CD4-positive, alpha-beta T cell treated with Interleukin-12 subunit alpha and Interleukin-12 subunit beta, for 1 hour (primary cell): ENCODE measurements at regions not wholly inside any gene's neighbourhood (a gene's known extent, or its start where the extent isn't known, plus 50 kb on each side); places are given as distances from the start of the nearest gene placed in this dataset.

Source experiments
- DNase-seq: peaks from one replicate; pipeline ENCODE4 v3.0.0-alpha.2; 2020

DNA sequence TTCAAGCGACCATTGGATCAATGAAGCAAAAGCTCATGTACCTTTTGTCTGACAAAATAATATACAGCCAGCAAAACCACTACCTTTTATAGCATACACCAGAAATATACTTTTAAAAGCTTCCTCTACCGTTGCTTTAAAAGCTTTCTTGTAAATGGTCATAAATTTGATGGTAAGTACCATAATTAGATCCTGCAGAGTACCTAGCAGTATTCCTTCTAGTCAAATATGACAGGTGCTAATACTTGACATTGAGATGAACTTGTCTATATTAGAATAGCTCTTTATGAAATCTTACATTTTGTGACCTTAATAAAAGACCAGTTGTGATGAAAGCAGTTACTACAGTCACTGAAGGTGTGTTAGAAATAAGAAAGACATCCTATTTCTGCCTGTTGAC, 340.5 kb upstream of the ANO3 start:
- no peak for DNase-seq

- no peak for DNase-seq
These were observed 339.6 kb upstream of the ANO3 start for GRCh38 chr11:25992294-25992693.

DNA sequence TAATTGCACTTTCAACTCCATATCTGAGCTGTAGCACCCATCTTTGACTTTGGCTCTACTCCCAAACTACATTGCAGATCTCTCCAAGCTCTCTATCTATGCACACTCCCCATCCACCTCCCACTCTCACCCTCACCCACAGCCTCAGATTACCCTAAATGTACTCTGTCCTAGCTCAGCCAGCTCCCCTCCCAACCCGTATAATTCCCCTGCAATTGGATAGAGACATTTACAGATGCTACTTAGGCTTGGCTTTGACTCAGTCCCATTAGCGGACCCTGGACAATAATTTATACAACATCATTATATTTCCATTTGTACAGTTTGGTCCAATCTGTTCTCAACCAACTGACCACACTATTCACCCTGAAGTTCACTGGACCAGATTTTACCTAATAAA, 338.9 kb upstream of the ANO3 start:
- no peak for DNase-seq

GRCh38 chr11:26011474-26011873, 320.5 kb upstream of the ANO3 start:
- no peak for DNase-seq

- no peak for DNase-seq
These were observed 317.3 kb upstream of the ANO3 start for GRCh38 chr11:26014456-26015115.

- DNase-seq: no peak
These were observed 314.5 kb upstream of the ANO3 start for GRCh38 chr11:26017322-26017860.

DNA sequence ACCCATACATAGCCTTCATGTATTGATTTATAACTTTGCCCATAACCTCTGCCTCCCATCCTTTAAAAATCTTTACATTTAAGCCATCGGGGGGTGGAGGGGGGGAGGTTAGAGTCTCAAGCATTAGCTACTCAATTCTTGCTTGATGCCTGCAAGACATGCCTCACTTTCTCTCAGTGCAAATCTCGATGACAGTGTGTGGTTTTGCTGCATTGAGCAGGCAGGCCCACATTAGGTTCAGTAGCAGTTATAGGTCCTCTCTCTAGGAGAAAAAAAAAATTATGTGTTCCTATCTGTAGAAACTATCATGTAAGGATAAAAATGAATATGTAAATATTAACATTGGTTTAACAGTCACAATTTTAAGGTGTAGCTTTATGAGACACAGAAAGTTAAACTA, 314.0 kb upstream of the ANO3 start:
- DNase-seq: no peak

- DNase-seq: no peak
These were observed 313.6 kb upstream of the ANO3 start for GRCh38 chr11:26018336-26018735.

DNA sequence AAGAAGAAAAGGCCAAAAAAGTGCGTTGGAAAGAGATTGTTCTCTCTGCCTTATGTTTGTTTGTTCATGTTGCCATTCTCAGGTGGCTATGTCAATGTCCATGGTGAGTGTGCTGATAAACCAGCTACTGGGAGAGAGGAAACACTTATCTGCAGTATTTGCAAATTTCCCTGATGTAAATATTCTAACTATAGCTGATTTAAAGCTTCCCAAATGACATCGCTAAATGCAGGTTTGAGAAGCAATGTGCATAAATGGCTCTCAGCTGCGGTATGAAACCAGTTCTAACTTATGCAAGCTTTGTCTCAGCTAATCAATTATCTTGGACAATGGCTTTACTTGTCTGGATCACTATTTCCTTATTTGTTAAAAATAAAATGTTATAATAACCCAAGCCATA, 312.5 kb upstream of the ANO3 start:
- DNase-seq: no peak

DNA sequence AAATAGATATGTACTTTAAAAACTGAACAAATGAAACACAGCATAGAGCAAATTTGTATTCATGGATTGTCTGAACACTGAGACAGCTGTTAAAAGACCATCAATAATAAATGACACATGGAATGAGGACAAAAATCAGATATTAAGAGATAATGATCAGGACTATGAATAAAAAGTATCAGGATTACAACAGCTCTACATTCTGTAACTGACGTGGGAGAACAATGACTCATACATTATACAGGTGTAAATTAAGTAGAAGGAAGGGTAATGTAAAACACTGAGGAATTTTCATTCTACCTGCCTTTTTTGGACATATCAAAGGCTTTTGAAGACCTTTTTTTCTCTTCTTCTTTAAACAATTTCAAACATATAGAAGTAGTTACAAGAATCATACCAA, 310.9 kb upstream of the ANO3 start:
- DNase-seq: no peak

- DNase-seq: no peak
These were observed 308.9 kb upstream of the ANO3 start for GRCh38 chr11:26023057-26023456.

- DNase-seq: no peak
These were observed 306.3 kb upstream of the ANO3 start for GRCh38 chr11:26025676-26026075.

DNA sequence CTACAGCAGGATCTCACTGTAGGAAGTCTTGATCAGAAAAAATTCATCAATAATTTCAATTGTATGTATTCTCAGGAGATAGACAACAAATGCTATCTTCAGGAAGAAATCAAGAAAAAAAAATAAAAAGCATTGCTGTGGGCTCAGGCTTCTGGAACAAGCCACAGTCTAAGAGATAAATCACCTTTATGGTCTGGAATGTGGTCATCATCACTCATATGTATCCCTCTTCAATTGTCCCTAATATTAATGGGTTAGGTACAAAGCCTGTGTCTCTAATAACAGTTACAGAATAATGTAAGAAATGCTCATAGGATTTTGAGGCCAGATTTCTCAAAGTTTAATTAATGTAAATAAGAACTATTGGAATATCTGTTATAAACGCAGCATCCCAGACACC, 305.9 kb upstream of the ANO3 start:
- DNase-seq: no peak

DNA sequence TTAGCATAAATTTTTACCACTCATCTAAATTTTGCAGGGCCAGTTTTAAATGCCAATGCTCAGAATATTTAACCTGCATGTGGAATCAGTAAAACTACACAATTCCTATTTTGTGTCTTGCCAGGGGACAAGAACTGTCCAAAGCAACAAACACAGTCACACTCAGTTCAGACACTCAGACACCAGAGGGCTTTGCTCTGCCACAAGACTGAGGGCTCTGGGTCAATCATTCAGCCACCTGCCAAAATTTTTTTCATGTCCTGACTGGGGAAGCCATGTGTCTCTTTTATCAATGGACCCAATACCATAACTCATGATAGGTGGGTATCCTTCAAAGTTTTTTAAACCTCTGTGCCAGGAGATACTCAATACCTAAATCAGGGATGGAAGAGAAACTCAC, 304.0 kb upstream of the ANO3 start:
- DNase-seq: no peak

DNA sequence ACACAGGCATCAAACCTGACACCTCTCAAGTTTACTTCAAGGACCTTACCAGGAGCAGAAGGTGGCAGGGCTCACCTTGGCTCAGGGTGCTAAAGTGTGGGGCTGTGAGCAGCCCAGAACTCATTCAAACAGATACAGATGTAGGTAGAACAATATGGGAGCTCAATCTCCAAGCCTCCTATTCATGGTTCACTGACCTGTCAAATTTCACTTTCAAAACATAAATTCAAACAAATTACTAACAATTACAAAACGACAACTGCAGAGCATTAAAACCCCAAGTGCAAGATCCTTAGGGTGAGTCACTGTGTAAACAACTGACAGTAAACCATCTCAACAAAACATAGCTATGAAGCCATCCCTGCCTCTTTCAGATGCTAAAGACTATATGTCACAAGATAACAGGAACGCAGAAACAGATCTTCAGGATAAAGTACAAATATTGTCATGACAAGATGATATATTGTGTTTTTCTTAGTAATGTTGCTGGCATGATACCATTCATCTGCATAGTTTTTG, 303.5 kb upstream of the ANO3 start:
- no peak for DNase-seq

DNA sequence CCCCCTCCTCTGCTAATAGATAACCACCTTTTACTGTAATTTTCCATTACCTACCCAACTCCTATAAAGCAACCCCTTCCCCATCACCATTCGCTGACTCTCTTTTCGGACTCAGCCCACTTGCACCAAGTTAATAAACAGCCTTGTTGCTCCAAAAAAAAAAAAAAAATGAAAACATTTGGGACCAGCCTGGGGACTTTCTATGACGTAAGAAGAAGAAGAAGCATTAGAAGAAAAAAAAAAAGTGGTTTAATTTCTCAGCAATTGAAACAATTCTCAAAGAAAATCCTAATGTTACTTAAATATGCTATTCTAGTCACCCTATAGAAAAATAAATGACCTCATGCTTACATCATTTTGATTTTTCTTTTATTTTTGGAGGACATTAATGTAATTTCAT, 301.5 kb upstream of the ANO3 start:
- no peak for DNase-seq

DNA sequence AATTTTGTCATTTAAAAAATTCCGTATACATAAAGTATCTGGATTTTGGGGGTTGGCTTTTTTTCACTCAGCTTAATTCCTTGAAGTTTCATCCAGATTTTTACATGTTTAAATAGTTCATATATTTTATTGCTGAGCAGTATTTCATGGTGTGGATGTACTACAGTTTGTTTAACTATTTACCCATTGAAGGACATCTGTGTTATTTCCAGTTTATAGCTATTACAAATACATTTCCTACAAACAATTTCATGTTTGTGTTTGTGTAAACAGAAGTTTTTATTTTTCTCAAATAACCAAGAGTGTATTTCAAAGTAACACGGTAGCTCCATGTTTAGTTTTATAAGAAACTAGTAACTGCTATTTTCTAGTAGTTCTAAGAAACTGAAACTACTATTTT, 299.7 kb upstream of the ANO3 start:
- DNase-seq: no peak

GRCh38 chr11:26035696-26036095, 296.2 kb upstream of the ANO3 start:
- DNase-seq: no peak

- no peak for DNase-seq
These were observed 294.2 kb upstream of the ANO3 start for GRCh38 chr11:26037716-26038115.

DNA sequence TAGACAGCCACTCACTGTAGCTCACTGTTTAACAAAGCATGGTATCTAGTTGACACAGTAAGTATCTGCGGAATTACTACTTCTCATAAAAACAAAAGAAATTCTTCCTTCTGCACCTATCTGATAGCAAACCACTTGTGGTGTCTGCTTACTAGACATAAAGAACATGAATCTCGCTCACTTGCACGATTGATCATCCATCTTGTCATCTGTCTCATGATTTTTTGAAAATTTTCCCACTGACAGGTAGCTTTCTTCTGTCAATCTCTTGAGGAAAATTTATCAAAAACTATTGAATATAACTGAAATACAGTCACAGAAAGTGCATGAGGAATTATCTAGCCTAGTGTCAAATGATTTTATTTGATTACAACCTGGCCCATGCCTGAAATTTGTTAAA, 291.6 kb upstream of the ANO3 start:
- DNase-seq: no peak

DNA sequence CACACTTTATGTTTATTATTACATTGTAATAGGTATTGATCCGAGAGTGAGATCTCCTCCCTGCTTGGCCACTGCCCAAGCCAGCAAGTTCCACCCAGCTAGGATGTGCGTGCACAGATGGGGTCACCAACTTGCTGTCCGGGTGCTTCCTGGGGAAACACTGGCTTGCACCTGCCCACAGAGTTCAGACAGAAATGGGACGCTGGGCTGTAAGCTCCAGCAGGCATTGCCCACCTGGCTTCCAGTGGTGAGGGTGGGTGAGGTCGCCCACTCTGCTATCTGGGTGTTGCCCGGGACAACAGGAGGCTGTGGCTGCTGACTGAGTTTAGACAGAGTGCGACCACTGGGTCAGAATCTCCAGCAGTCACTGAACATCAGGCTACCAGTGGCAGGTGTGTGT, 289.8 kb upstream of the ANO3 start:
- DNase-seq: no peak

DNA sequence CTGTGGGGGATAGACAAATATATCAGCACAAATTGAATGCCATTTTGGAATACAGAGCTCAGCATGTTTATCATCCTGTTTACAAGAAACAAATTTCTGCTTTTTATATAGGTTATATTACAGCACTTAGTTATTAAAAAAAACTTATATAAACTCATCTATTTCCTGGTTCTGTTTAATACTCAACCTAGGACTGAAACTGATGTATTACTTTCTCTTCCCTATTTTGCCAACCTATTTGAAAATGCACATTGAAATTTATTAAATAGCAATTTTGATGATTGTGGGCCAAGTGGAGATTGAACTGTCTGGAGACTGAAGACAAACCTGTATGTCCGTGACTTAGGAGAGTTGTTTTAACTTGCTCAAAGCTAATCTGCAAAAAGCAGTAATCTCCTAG, 288.3 kb upstream of the ANO3 start:
- no peak for DNase-seq

- no peak for DNase-seq
These were observed 287.5 kb upstream of the ANO3 start for GRCh38 chr11:26044389-26044788.

DNA sequence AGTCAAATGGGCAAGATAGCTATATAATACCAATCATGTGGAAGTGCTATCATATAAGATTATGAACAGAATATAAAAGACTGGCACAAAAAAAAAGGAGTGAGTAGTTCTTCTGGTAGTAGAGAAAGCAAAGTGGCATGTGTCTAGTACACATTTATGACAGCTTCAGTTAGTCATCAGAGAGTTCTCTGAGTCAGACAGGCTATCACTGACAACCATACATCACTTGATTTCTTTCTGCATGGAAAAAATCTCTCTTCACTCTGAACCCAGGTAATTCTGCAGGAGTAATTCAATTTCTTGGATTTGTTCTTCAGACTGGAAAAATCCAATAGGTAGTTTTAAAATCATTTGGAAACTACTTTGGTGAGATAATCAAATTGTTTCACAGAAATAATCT, 286.8 kb upstream of the ANO3 start:
- no peak for DNase-seq

DNA sequence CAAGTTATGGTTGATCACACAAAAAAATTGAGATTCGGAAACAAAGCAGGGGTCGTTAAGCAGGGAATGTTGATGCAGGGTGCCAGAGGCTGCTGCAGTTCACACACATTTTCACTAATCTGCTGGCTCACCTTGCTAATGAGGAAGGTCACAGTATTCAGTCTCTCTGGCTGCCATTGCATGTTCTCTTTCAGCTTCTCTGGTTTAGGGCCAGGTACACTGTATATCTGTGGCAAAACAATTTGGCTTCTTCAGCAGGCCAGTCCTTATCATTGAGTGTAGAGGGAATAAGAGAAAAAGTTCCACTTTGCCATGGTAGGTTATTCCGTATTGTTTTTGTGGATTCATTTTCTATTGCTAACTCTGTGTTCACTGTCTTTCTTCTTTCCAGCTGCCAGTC, 283.7 kb upstream of the ANO3 start:
- DNase-seq: no peak
